ENCODE measurements at regions not wholly inside any gene's neighbourhood (a gene's known extent, or its start where the extent isn't known, plus 50 kb on each side); places are given as distances from the start of the nearest gene placed in this dataset.

DNA sequence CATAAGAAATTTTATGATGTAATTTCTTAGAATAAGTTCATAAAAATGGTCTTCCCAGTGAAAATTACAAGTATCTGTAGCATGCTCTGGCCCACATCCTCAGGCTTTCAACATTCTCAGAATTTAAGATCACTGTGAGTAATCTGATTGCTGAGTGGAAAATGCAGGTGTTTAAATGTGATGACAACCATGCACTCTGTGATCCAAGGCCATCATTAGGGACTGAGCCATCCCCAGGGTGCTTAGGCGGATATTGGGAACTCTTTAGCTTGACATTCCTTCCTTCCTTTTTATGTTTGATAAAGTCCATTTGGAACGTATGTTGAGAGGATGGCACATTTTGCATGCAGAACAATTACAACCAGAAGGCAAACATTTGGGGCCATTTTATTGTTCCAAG, 95.5 kb downstream of the ARL4C start:
- TF ChIP-seq MAX (IDR thresholded peaks at IDR 0.05; ENCODE audit: insufficient read depth, insufficient read length) (no peak), MYC (IDR thresholded peaks at IDR 0.05; ENCODE audit: low read depth, low read length) (no peak), EZH2 (IDR thresholded peaks at IDR 0.05; ENCODE audit: borderline replicate concordance, low read depth, low read length, severe bottlenecking) (no peak), POLR2A (IDR thresholded peaks at IDR 0.05; ENCODE audit: low read depth, low read length) (no peak)
- TF ChIP-seq, protein P1, sequence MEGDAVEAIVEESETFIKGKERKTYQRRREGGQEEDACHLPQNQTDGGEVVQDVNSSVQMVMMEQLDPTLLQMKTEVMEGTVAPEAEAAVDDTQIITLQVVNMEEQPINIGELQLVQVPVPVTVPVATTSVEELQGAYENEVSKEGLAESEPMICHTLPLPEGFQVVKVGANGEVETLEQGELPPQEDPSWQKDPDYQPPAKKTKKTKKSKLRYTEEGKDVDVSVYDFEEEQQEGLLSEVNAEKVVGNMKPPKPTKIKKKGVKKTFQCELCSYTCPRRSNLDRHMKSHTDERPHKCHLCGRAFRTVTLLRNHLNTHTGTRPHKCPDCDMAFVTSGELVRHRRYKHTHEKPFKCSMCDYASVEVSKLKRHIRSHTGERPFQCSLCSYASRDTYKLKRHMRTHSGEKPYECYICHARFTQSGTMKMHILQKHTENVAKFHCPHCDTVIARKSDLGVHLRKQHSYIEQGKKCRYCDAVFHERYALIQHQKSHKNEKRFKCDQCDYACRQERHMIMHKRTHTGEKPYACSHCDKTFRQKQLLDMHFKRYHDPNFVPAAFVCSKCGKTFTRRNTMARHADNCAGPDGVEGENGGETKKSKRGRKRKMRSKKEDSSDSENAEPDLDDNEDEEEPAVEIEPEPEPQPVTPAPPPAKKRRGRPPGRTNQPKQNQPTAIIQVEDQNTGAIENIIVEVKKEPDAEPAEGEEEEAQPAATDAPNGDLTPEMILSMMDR (IDR thresholded peaks at IDR 0.05; ENCODE audit: extremely low read depth in 1 of 2, insufficient read depth in 1 of 2, low read depth in 1 of 2, low read length in 2 of 2), result no peak
